Ectodermal cell (in vitro differentiated cells): ENCODE measurements at regions not wholly inside any gene's neighbourhood (a gene's known extent, or its start where the extent isn't known, plus 50 kb on each side); places are given as distances from the start of the nearest gene placed in this dataset.

Experiments
- H3K27ac ChIP-seq: 2 replicates; pipeline ENCODE4 v1.7.0; 2013; ENCODE audit warnings: mild to moderate bottlenecking, low read depth, low read length; ENCODE audit not compliant: insufficient read depth, poor library complexity, severe bottlenecking
- H3K27me3 ChIP-seq: 2 replicates; pipeline ENCODE4 v1.7.0; 2013; ENCODE audit warnings: mild to moderate bottlenecking, low read length; ENCODE audit not compliant: insufficient read depth, control insufficient read depth, poor library complexity, severe bottlenecking
- H3K36me3 ChIP-seq: one replicate; pipeline ENCODE4 v1.7.0; 2013; ENCODE audit warnings: low read length; ENCODE audit not compliant: control insufficient read depth, insufficient read depth
- H3K4me1 ChIP-seq: one replicate; pipeline ENCODE4 v1.7.0; 2013; ENCODE audit warnings: low read length; ENCODE audit not compliant: control insufficient read depth, insufficient read depth
- H3K4me3 ChIP-seq: 2 replicates; pipeline ENCODE4 v1.7.0; 2013; ENCODE audit warnings: low read depth, low read length, control low read depth; ENCODE audit not compliant: insufficient read depth
- H3K9me3 ChIP-seq: 2 replicates; pipeline ENCODE4 v1.7.0; 2013; ENCODE audit warnings: mild to moderate bottlenecking, low read length, moderate library complexity; ENCODE audit not compliant: control insufficient read depth
- WGBS, 2 experiments: methylation state at CpG; one replicate each; pipeline ENCODE4 v1.1.7; 2013; ENCODE audit warnings: missing lambda C conversion rate in 2 of 2; 5-methylcytosine and 5-hydroxymethylcytosine counted together

DNA sequence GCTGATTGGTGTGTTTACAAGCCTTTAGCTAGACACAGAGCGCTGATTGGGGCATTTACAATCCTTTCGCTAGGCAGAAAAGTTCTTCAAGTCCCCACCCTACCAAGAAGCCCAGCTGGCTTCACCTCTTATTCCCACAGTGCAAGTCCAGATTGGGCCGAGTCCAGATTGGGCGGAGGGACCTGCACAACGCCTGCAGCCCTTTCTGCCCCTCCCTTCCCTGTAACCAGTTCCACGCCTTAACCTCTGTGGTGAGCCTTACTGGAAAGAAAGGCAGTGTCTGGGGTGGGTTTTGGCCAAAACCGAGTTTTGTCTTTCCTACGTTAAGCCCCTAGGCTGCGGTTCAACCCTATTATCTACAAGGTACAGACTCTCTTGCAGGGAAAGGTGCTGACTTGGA lies 268.7 kb downstream of the ZEB1 start:
- no peaks in the 10 kb centered on the region for H3K4me1 ChIP-seq
- 92 to 96% methylated on average over 9 of the region's 9 CpGs for WGBS, 2 experiments
- no peak overlapping the region for H3K27ac ChIP-seq
- H3K4me3 ChIP-seq = no peak overlapping the region
- H3K9me3 ChIP-seq = no peaks in the 10 kb centered on the region
- H3K27me3 ChIP-seq = no peaks in the 10 kb centered on the region
- no peaks in the 10 kb centered on the region for H3K36me3 ChIP-seq

GRCh38 chr10:31586723-31587638 lies 268.0 kb downstream of the ZEB1 start:
- no peak overlapping the region for H3K4me3 ChIP-seq
- no peaks in the 10 kb centered on the region for H3K27me3 ChIP-seq
- H3K4me1 ChIP-seq = peaks cover 4% of the 10 kb centered on the region
- WGBS, 2 experiments = 90 to 91% methylated on average over 22 of the region's 22 CpGs
- no peak overlapping the region for H3K27ac ChIP-seq
- H3K36me3 ChIP-seq = no peaks in the 10 kb centered on the region
- no peaks in the 10 kb centered on the region for H3K9me3 ChIP-seq

- Histone ChIP-seq H3K4me3 (no peak overlapping the region), H3K36me3 (no peaks in the 10 kb centered on the region), H3K4me1 (peaks cover 4% of the 10 kb centered on the region), H3K27ac (no peak overlapping the region), H3K9me3 (no peaks in the 10 kb centered on the region), H3K27me3 (no peaks in the 10 kb centered on the region)
- WGBS, 2 experiments = 89 to 93% methylated on average over 6 of the region's 6 CpGs
Observed at GRCh38 chr10:31584876-31585275, 265.9 kb downstream of the ZEB1 start.

DNA sequence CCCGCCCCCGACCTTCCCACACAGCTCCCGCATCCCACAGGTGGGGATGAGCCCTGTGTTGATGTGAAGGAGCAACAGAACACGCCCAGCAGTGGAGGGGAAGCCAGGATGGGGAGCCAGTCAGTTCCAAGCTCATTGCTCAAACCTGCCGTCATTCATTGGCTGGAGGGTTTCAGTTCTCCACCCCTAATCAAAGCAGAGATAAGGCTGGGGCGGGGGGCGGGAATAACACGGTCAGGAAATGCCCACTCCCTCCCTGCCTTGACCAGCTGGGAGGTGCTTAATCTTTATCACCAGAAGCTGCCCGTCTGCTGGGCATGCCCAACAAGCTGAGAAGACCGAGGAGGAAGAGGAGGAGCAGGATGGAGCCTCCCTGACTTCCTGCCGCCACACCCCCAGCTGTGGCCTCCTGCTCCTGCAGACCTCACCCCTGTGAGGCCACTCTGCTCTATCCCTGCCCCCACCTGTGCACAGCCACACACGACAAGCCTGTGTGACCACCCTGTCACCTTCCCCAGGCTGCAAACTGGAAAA lies 265.1 kb downstream of the ZEB1 start:
- Histone ChIP-seq H3K4me3 (no peak overlapping the region), H3K27ac (no peak overlapping the region), H3K36me3 (no peaks in the 10 kb centered on the region), H3K4me1 (peaks cover 4% of the 10 kb centered on the region), H3K27me3 (no peaks in the 10 kb centered on the region), H3K9me3 (no peaks in the 10 kb centered on the region)
- WGBS, 2 experiments = 89 to 90% methylated on average over 11 to 12 of the region's 12 CpGs

- Histone ChIP-seq H3K4me3 (no peak overlapping the region), H3K9me3 (no peaks in the 10 kb centered on the region), H3K4me1 (peaks cover 4% of the 10 kb centered on the region), H3K36me3 (no peaks in the 10 kb centered on the region), H3K27ac (no peak overlapping the region), H3K27me3 (no peaks in the 10 kb centered on the region)
- WGBS, 2 experiments = 76% methylated on average over 6 of the region's 6 CpGs
Observed at GRCh38 chr10:31583293-31583692, 264.3 kb downstream of the ZEB1 start.

- no peaks in the 10 kb centered on the region for H3K27me3 ChIP-seq
- no peak overlapping the region for H3K4me3 ChIP-seq
- 93% methylated on average over 8 of the region's 8 CpGs for WGBS, 2 experiments
- peaks cover 4% of the 10 kb centered on the region for H3K4me1 ChIP-seq
- H3K27ac ChIP-seq = no peak overlapping the region
- no peaks in the 10 kb centered on the region for H3K36me3 ChIP-seq
- no peaks in the 10 kb centered on the region for H3K9me3 ChIP-seq
Observed at GRCh38 chr10:31582365-31583052, 263.5 kb downstream of the ZEB1 start.

DNA sequence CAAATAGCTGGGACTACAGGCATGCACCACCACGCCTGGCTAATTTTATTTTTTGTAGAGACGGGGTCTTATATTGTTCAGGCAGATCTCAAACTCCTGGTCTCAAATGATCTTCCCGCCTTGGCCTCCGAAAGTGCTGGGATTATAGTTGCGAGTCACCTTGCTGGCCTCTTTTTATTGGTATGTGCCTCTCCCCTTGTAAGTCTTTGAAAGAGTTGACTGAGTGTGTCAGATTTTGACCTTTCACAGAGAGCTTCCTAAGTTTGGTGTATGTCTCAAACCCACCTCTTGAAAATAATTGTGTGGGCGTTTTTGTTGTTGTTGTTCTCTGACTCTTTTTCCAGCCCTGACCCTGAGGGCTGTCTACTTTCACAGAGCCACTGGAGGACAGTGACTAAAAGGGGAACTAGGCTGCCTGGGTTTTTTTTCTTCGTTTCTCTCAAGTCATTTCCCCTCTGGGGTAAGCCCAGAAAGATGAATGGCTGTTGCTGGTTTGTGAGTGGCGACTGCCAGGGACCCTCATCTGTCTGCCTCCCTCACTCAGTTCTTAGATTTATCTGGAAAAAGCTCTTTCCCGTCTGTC lies 262.8 kb downstream of the ZEB1 start:
- peaks cover 4% of the 10 kb centered on the region for H3K4me1 ChIP-seq
- no peak overlapping the region for H3K4me3 ChIP-seq
- H3K27ac ChIP-seq = no peak overlapping the region
- WGBS, 2 experiments = 88 to 90% methylated on average over 9 of the region's 9 CpGs
- no peaks in the 10 kb centered on the region for H3K27me3 ChIP-seq
- no peaks in the 10 kb centered on the region for H3K36me3 ChIP-seq
- H3K9me3 ChIP-seq = no peaks in the 10 kb centered on the region

DNA sequence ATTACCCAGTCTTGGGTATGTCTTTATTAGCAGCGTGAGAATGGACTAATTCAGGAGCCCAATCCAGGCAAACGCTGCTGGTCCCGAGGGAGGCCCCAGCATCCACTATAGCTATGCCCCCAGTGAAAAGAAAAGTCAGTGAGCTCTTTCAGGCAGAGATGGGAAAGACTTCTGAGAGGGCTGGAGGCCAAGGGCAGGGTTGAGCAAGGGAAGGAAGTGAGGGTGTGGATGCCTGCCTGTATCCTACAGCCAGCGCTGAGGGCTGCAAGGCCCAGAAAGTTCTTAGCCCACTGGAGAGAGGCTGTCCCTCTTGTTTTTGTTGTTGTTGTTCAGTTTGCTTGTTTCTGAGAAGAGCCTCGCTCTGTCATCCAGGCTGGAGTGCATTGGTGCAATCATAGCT lies 261.6 kb downstream of the ZEB1 start:
- H3K4me1 ChIP-seq = peaks cover 4% of the 10 kb centered on the region
- H3K27ac ChIP-seq = no peak overlapping the region
- H3K9me3 ChIP-seq = no peaks in the 10 kb centered on the region
- H3K4me3 ChIP-seq = no peak overlapping the region
- H3K36me3 ChIP-seq = no peaks in the 10 kb centered on the region
- 95 to 96% methylated on average over 5 of the region's 5 CpGs for WGBS, 2 experiments
- H3K27me3 ChIP-seq = no peaks in the 10 kb centered on the region
